IPS DF 19.7 (cell line): ENCODE measurements at regions not wholly inside any gene's neighbourhood (a gene's known extent, or its start where the extent isn't known, plus 50 kb on each side); places are given as distances from the start of the nearest gene placed in this dataset.
A peak's percentile ranks its signal among the peaks of the same experiment; 100 is the strongest.
"Not testable (repeated sequence)": the region's sequence is repeated elsewhere in the genome, so short reads cannot be mapped to it uniquely, and the experiment has no call there.

Experiments used
- DNase-seq: peaks from one replicate; pipeline ENCODE4 v3.0.0-alpha.2; 2013; ENCODE audit warnings: low read depth, low spot score

DNA sequence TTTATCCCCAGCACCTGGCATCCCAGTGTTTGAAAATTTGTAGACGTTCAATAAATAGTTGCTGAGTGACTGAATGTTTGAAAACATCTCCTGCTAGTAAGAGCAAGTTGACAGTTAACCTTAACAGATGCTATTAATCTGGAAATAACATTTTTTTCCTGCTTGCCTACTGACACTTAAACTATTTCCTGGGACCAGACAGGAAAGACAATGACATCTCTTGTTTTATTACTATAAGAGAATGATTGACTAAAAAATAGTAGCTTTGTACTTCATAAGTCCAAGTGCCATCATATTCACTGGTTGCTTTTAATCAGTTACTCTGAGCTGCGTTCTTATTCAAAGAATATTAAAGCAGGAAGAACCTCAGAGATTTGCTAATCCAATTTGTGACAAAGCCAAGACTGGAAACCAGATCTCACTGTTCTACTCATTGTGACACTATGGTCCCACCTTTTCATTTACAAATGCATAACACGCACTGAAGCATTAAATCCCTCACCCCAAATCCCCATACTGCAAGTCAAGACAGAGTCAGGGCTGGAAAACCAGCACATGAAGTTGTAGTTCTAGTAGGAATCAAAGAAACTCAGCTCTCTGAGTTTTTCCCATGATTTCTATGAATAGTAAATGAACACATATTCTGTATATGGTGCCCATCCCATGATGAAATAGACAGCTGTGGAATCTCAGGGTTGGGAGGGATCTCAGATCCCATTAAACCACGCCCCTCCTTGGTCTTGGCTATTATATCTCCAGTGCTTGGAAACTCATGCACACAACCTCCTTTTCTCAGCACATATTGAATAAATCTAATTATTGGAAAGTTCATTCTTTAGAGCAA, 212.7 kb upstream of the P2RY1 start:
- no peak for DNase-seq

DNA sequence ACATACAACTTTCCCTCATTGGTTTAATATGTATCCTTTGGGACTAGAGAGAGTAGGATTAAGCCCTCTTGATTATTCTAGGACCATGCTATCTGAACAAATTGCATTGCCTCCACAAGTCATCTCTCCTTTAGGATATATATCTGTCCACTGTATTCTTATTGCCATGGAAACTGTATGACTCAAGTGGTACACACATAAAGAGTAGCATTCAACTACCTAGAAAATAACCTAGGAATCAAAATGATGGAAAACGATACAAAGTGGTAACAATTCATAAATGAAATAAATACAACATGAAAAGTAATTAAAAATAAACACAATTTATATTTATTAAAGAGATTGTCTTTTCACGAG, 212.1 kb upstream of the P2RY1 start:
- no peak for DNase-seq

DNA sequence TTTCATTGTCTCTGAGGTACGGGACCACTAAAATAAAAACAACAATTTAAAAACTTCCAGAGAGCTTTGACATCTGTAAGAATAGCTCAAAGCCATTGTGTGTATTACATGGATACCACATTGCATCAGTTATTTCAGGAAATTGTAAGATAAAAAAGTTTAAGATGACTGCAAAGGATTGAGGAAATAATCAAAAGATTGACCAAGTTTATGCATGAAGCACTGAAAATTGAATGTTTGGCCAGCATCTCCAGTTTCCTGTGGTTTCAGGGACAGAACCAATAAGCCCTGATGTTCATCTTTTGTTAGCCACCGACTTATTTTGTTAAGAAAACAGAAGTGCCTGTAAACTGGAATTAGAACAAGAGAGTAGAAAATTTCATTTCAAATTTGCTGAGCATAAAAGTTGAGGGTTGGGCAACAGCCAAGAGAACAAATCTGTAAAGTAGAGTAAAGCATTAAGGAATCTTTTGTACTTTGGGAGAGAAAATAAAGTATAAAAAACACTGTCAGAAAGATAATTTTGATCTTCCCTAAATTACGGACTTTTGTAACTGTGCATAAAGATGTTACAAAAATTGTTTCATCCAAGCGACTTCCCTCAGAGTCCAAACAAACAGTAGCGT, 211.5 kb upstream of the P2RY1 start:
- no peak for DNase-seq

DNA sequence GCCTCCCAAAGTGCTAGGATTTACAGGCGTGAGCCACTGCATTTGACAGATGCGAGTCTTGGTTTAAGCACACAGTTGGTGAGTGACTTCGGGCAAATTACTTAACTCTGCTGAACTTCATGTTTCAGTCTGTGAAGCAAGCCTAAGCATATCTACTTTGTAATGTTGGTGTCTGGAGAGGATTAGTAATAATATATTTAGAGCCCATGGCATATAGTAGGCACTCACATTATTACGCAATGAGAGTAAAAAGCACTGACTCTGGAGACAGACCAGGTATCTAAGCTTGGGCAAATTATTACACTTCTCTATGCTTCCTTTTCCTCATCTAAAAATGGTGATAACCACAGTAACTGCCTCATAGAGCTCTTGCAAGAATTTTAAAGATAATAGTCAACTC, 208.7 kb upstream of the P2RY1 start:
- no peak for DNase-seq

DNA sequence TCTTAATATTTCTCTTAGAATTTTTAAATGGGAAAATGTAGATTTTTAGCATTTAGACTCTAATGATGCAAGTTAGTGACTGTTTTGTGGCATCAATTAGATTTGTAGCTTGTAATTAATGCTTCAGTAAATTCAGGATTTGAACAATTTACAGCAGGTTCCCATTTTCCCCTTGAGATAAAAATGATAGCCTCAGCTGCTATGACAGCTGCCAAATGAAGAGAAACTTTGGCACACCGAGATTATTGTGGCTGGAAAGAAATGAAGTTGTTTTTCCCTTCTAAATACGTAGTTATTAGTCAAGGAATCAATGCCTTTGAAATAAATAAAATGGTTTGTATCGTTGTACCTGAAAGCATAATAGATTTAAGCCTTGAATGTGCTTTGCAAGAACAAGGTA, 206.4 kb upstream of the P2RY1 start:
- no peak for DNase-seq

DNA sequence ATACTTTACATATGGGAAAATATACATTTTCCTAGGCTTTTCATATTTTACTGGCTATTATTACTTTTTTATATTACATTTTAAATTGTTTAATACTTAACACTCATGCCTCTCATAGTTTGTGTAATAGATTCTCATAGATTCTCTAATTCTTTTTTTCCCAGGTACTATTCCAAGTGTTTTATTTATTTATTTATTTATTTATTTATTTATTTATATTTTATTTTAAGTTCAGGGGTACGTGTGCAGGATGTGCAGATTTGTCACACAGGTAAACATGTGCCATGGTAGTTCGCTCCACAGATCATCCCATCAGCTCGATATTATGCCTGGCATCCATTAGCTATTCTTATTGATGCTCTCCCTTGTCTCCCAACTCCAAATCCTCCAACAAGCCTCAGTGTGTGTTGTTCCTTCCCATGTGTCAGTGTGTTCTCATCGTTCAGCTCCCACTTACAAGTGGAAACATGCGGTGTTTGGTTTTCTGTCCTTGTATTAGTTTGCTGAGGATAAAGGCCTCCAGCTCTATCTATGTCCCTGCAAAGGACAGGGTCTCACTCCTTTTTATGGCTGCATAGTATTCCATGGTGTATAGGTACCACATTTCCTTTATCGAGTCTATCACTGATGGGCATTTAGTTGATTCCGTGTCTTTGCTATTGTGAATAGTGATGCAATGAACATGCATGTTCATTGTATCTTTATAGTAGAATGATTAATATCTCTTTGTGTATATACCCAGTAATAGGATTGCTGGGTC, 205.4 kb upstream of the P2RY1 start:
- no peak for DNase-seq

DNA sequence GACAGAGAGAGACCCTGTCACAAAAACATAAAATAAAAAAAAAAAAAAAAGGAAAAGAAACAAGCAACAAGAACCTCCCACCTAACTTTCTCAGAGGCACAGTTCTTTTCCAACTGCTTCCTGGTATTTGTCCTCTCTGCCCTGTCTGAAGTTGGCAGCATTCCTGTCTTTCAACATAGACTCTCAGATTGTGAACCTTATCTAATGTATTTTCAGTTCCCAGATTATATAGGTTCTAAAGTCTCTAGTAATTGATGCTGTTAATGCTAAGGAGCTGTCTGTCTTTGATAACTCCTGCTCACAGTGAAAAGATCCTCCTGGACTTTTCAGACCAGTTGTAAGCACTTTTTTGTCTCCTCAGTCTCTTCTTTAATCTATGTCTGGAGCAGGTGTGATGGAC, 199.5 kb upstream of the P2RY1 start:
- no peak for DNase-seq

DNA sequence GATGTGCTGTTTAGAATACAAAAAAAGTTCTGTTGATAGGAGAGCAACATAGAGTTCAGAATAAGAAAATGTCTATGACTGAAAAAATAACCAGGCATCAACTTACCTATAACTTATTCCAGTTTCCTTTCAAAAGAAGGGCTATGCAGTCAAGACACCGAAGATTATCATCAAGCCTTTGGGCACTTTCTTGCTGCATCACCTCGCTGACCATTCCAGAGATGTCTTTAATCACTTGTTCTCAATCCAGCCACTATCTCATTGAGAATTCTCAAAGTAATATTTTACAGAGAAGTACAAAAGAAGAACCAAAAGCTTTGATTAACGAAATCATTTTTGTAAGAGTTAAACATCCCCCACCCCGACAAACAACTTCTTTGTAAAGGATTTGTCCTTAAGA, 198.3 kb upstream of the P2RY1 start:
- DNase-seq, result no peak

DNA sequence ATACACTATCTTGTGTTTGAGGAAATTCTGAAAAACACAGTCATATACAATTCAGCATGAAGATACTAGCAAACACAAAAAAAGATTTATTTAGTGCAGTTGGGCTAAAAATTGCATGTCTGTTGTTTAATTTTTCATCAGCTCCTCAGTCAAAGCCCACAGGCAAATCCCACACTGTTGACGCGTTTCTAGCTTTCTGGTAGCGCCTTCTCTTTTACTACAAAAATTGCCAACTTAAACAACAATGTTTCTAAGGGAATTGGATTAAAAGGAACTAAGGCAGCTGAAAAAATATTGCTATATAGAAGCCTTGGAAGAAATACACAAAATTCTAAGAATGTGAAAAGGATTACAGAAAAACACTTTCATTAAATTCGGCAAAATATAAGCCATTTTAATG, 196.7 kb upstream of the P2RY1 start:
- DNase-seq, result no peak

DNA sequence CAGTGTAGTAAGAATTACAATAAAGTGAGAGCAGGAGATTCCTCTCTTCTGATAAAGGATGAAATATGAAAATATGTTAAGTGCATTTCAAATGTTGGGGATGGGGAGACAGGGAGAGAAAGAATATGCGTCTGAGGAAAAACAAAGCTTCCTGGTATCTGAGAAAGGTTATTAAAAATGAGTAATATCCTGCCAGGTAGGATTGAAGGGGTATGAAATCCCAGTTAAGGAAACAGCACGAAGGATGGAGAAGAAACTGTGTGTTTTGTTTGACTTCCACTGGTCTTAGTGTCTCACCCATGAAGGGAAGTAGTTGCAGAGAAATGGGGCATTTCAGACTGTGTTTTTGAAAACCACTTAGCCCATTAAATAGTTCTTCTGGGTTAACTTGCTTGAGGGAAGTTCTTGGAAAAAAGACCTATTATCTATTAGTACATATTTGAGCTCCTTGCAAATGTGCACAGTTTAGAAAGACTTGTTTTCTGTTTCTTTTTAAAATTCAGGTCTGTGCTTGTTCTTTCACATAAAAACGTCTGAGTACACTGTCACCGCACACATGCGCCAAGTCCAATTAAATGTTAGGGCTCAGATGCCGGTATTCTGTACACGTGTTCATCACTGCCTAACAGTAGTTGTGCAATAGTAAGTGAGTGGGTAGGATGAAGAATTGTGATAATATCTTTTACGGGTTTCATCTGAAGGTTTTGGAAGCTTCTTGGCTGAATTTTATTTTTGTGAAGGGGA, 196.1 kb upstream of the P2RY1 start:
- no peak for DNase-seq

DNA sequence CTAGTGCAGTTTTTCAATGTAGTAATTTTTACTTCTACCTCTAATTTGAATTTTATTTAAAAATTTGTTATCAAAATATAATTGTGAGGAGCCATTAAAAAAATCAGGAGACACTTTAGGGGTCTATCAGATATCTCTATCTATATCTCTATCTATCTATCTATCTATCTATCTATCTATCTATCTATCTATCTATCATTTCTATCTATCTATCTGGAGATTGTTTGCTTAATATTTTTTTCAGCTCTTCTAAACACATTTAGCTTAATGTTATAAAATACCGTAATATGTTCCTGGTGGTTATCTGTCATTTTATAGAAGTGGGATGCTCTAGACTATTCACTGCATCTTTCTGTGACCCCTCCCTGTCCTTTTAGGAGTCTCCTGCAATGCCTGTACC, 193.7 kb upstream of the P2RY1 start:
- DNase-seq, result no peak

DNA sequence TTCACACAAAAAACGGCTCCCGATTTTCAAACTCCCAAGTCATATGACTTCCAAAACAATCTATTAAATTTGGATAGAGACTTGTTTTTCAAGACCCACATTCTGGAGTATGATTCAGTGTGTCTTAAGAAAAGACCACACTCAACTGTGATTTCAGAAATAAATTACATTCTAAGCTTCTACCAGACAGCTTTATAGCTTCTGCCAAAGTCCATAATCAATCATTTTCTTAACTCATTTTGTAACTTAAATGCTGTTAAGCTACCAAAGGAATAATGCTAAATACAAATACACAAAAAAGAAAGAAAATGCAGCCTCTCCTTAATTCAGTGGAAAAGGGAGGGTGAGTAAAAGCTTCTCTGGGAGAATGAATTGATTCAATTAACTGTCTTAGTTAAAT, 192.3 kb upstream of the P2RY1 start:
- no peak for DNase-seq

DNA sequence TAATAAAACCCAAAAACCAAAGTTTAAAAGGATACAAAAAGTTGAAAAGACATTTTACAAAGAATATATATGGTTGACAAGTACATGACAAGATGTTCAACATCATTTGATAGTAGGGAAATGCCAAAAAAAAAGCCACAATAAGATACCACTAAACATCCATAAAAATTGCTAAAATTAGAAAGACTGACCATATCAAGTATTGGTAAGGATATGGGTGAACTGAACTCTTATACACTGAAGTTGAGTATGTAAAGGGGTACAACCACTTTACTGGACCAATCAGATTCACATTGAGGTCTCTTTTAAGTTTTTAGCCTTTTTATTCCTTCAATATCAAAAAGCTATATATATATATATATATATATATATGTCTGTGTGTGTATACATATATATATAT, 190.5 kb upstream of the P2RY1 start:
- DNase-seq, result no peak

DNA sequence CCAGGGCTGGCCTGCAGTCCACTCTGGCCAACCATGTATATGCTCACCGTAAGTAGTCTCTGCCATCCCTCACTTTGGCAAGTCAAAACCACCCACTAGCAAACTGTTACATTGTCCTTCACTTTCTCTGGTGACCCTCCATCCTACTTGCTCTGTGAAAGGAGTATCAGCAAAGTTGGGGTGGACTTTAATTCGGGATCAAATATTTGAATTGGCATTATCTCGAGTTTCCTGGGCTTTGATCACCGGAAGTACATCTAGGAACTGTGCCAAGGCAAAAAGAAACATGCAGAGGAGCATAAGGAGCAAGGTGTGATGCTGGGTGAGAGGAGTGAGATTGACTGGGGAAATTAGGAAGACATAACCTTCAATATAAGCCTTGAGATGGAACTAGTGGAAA, 188.9 kb upstream of the P2RY1 start:
- DNase-seq, result no peak

DNA sequence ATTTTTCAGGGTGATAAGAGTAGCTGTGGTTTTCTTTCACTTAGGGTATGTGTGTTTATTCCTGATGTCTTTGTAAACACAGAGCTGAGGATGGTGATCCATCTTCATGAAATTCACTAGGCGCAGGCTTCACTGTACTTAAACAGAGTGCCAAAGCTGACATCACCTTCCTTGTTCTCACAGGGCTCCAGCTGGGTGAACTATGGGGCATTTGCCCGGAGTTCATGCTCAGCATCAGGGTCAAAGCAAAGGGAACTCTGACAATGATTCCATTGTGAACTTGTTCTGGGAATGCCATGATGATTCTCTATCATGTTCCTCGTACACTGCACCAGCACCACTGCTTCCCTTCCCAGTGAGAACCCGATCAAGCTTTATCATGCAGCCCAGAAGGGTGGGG, 184.8 kb upstream of the P2RY1 start:
- DNase-seq, result no peak

DNA sequence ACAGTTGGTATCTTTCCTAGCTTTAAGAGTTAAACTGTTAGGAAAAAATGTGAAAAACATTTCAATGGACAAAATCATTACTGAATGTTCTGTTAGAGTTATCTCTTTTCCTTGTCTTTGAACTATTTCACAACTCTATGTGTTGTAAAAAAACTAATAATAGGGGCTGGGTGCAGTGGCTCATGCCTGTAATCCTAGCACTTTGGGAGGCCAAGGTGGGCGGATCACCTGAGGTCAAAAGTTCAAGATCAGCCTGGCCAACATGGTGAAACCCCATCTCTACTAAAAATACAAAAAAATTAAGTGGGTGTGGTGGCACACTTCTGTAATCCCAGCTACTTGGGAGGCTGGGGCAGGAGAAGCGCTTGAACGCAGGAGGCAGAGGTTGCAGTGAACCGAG, 184.0 kb upstream of the P2RY1 start:
- not testable (repeated sequence) for DNase-seq

DNA sequence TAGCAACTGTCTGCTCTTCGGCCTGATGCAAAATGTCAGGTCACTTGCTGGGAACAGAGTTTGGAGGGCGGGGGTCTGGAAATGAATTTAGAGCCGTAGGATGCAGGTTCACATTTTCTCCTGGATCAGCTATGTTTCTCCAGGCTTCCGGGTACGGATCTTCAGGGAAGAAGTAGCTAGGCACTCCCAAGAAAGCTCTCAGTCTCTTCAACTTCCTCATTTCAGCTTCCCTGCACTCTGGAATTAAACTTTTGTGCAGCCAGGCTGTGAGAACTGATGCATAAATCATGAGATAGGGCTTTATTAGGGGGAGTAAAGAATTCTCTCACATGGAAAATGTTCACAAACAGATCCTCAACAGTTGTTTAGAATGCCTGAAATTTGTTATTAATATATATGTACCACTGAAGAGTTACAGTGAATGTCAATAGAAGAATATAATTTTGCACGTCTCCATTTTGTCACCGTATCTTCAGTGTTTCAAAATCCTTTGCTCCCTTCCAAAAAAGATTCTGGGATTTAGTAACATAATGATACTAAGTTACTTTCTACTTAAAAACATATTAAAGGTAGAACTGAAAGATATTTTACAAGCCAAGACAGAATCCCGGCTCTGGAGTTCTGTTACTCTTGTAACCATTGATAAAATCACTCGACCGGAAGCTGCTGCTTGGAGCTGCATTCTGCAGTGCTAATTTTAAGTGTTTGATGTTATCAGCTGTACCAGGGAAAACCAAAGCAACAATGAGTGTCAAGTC, 178.5 kb upstream of the P2RY1 start:
- DNase-seq, result no peak

DNA sequence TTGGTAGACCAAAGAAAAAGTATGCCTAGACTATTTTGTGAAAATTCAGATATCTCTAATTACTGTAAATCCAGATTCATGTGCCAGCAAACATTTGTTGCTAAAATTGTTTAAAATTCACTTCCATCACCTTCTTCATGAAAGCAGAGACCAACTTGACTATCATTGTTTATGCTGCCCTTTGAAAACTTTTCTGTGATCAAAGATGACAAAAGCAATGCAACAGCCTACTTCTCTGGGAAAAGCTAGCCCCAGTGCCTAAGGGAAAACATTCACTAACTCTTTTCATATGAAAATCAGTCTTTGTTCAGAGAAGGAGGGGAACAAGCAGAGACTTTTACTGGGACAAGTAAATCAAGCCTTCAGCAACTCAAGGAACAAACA, 178.0 kb upstream of the P2RY1 start:
- DNase-seq, result peak; percentile 61

DNA sequence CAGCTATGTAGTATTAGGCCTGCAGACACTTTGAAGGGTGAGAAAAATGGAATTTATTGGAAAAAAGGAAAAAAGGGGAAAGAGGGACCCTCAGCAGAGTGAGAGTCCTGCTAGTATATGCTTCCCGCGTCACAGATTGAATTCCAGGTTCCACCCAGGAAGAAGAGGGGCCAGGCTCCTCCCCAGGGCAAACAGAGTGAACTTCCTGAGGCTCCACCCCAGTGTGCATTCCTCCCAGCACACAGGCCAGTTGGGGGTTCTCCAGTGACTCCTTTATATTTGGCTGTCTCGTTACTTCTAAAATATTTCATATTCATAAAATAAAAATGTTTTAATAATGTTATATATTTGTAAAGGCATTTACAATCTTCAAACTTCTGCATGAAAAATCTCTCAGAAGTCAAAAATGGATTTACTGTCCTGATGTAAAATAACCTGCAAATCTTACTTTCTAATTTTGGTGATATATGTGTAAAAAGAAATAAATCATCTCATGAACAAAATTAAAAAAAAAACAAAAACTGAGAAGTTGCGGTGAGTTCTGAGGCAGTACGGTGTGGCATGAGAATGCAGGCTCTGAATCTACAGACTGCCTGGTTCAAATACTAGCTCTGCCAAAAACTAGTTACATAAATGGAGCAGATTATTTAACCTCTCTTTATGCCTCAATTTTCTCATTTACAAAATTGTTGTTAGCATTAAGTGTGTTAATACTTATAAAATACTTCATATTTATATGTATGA, 175.8 kb upstream of the P2RY1 start:
- DNase-seq, result no peak

DNA sequence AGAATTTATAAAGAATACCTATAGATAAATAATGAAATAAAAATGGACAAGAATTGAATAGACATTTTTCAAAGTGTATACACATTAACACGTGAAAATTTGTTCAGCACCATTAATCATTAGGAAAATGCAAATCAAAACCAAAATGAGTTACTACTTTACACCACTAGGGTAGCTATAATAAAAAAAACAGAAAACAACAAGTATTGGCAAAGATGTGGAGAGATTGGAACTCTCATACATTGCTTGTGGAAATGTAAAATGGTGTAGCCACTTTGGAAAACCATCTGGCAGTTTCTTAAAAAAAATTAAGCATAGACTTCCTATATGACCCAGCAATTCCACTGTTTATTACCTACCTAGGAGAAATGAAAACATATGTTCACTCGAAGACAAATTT, 172.8 kb upstream of the P2RY1 start:
- DNase-seq, result no peak

DNA sequence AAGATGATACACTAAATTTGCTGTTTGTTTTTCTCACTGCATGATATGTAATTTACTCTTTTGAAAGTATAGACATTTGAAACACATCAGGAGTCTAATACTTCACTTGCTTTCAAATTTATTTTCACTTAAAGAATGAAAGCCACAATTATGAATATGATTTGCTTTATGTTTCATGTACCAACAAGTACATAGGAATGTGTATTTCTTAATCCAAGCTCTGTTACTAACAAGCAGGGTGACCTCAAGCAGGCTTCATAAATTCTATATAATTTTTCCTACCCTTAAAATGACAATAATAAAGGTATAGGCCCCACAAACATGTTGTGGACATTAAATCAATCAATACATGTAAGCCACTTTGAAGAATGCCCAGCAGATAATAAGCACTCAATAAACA, 170.2 kb upstream of the P2RY1 start:
- DNase-seq, result no peak
